Activated CD4-positive, CD25-positive, alpha-beta regulatory T cell treated with anti-CD3 and anti-CD28 coated beads, Interleukin-2, amount 50 U/mL, for 72 hours (primary cell): ENCODE measurements at regions not wholly inside any gene's neighbourhood (a gene's known extent, or its start where the extent isn't known, plus 50 kb on each side); places are given as distances from the start of the nearest gene placed in this dataset.
A peak's percentile ranks its signal among the peaks of the same experiment; 100 is the strongest.
"Not testable (repeated sequence)": the region's sequence is repeated elsewhere in the genome, so short reads cannot be mapped to it uniquely, and the experiment has no call there.

ENCODE experiments used
- DNase-seq: peaks from one replicate; pipeline ENCODE4 v3.0.0; 2021

GRCh38 chr3:110246796-110247376 is 824.7 kb upstream of the NECTIN3 start:
- DNase-seq: no peak

- DNase-seq: no peak
These were observed 823.0 kb upstream of the NECTIN3 start for GRCh38 chr3:110248666-110249065.

- DNase-seq: no peak
These were observed 817.8 kb upstream of the NECTIN3 start for GRCh38 chr3:110253794-110254193.

- DNase-seq: no peak
These were observed 817.0 kb upstream of the NECTIN3 start for GRCh38 chr3:110254591-110254990.

GRCh38 chr3:110261141-110261540 is 810.5 kb upstream of the NECTIN3 start:
- DNase-seq: no peak

- no peak for DNase-seq
These were observed 808.7 kb upstream of the NECTIN3 start for GRCh38 chr3:110262896-110263295.

- DNase-seq: no peak
These were observed 806.3 kb upstream of the NECTIN3 start for GRCh38 chr3:110265302-110265701.

GRCh38 chr3:110267304-110267845 is 804.2 kb upstream of the NECTIN3 start:
- DNase-seq: no peak

GRCh38 chr3:110272525-110272924 is 799.1 kb upstream of the NECTIN3 start:
- no peak for DNase-seq

- no peak for DNase-seq
These were observed 779.6 kb upstream of the NECTIN3 start for GRCh38 chr3:110291886-110292501.

GRCh38 chr3:110293660-110294059 is 778.0 kb upstream of the NECTIN3 start:
- DNase-seq: no peak

- DNase-seq: no peak
These were observed 774.7 kb upstream of the NECTIN3 start for GRCh38 chr3:110296885-110297284.

- no peak for DNase-seq
These were observed 769.8 kb upstream of the NECTIN3 start for GRCh38 chr3:110301781-110302180.

GRCh38 chr3:110307065-110307809 is 764.4 kb upstream of the NECTIN3 start:
- DNase-seq: no peak

GRCh38 chr3:110311541-110311940 is 760.1 kb upstream of the NECTIN3 start:
- DNase-seq: no peak

- DNase-seq: peak; percentile 41
These were observed 757.0 kb upstream of the NECTIN3 start for GRCh38 chr3:110314512-110315114.

GRCh38 chr3:110318108-110318507 is 753.5 kb upstream of the NECTIN3 start:
- DNase-seq: no peak

- no peak for DNase-seq
These were observed 748.3 kb upstream of the NECTIN3 start for GRCh38 chr3:110323349-110323748.

- no peak for DNase-seq
These were observed 747.4 kb upstream of the NECTIN3 start for GRCh38 chr3:110324171-110324705.

GRCh38 chr3:110327870-110328269 is 743.7 kb upstream of the NECTIN3 start:
- no peak for DNase-seq

- not testable (repeated sequence) for DNase-seq
These were observed 740.1 kb upstream of the NECTIN3 start for GRCh38 chr3:110331562-110331961.

GRCh38 chr3:110332629-110333028 is 739.0 kb upstream of the NECTIN3 start:
- no peak for DNase-seq

- no peak for DNase-seq
These were observed 730.6 kb upstream of the NECTIN3 start for GRCh38 chr3:110341047-110341446.
